Parathyroid adenoma (tissue), 2 donors: ENCODE measurements at regions not wholly inside any gene's neighbourhood (a gene's known extent, or its start where the extent isn't known, plus 50 kb on each side); places are given as distances from the start of the nearest gene placed in this dataset.
A peak's percentile ranks its signal among the peaks of the same experiment; 100 is the strongest.

ENCODE experiments used
- H2AFZ ChIP-seq: fragments of 300-600 bp; sonication (generic); one replicate; pipeline ENCODE4 v1.7.0; 2017; ENCODE audit warnings: antibody characterized with exemption, mild to moderate bottlenecking
- H3K27ac ChIP-seq: fragments of 300-600 bp; sonication (generic); one replicate; pipeline ENCODE4 v1.7.0; 2017
- H3K27me3 ChIP-seq: fragments of 300-600 bp; sonication (generic); one replicate; pipeline ENCODE4 v1.7.0; 2017; ENCODE audit warnings: low read length; ENCODE audit not compliant: control insufficient read depth, insufficient read depth
- H3K36me3 ChIP-seq: fragments of 300-600 bp; sonication (generic); one replicate; pipeline ENCODE4 v1.7.0; 2017; ENCODE audit warnings: low read length; ENCODE audit not compliant: control insufficient read depth, insufficient read depth
- H3K4me1 ChIP-seq: fragments of 300-600 bp; sonication (generic); one replicate; pipeline ENCODE4 v1.7.0; 2017; ENCODE audit warnings: control low read depth
- H3K4me2 ChIP-seq: fragments of 300-600 bp; sonication (generic); one replicate; pipeline ENCODE4 v1.7.0; 2017; ENCODE audit warnings: low read length
- H3K4me3 ChIP-seq: fragments of 300-600 bp; sonication (generic); one replicate; pipeline ENCODE4 v1.7.0; 2017; ENCODE audit warnings: low read depth, low read length
- H3K79me2 ChIP-seq: fragments of 300-600 bp; sonication (generic); one replicate; pipeline ENCODE4 v1.7.0; 2017; ENCODE audit warnings: control low read depth
- H3K9ac ChIP-seq: fragments of 300-600 bp; sonication (generic); one replicate; pipeline ENCODE4 v1.7.0; 2017; ENCODE audit warnings: mild to moderate bottlenecking
- H3K9me3 ChIP-seq: fragments of 300-600 bp; sonication (generic); one replicate; pipeline ENCODE4 v1.7.0; 2017; ENCODE audit warnings: low read length; ENCODE audit not compliant: control insufficient read depth
- CTCF ChIP-seq: fragments of 300-600 bp; sonication (generic); IDR thresholded peaks from one replicate; pipeline ENCODE4 v1.7.0; 2017; ENCODE audit warnings: antibody characterized with exemption, mild to moderate bottlenecking
- donor health status: primary hyperparathyroidism.

GRCh38 chr5:67679184-67679841 is 482.7 kb upstream of the CD180 start:
- TF ChIP-seq CTCF: no peak

GRCh38 chr5:67678594-67678993 is 482.0 kb upstream of the CD180 start:
- no peaks in the 10 kb centered on the region for H3K9me3 ChIP-seq
- H3K36me3 ChIP-seq: no peaks in the 10 kb centered on the region
- H2AFZ ChIP-seq: no peak overlapping the region
- H3K4me2 ChIP-seq: no peak overlapping the region
- H3K27ac ChIP-seq: no peak overlapping the region
- peaks cover 13% of the 10 kb centered on the region for H3K4me1 ChIP-seq
- H3K27me3 ChIP-seq: no peaks in the 10 kb centered on the region
- no peak for TF ChIP-seq CTCF
- no peak overlapping the region for H3K9ac ChIP-seq
- H3K4me3 ChIP-seq: no peak overlapping the region
- no peaks in the 10 kb centered on the region for H3K79me2 ChIP-seq

More at GRCh38 chr5:67679184-67679841, 482.7 kb upstream of the CD180 start:
- no peaks in the 10 kb centered on the region for H3K36me3 ChIP-seq
- H3K9ac ChIP-seq: no peak overlapping the region
- H3K79me2 ChIP-seq: no peaks in the 10 kb centered on the region
- no peaks in the 10 kb centered on the region for H3K9me3 ChIP-seq
- no peaks in the 10 kb centered on the region for H3K27me3 ChIP-seq
- peaks cover 13% of the 10 kb centered on the region for H3K4me1 ChIP-seq
- no peak overlapping the region for H3K27ac ChIP-seq
- H3K4me2 ChIP-seq: no peak overlapping the region
- H2AFZ ChIP-seq: no peak overlapping the region
- H3K4me3 ChIP-seq: no peak overlapping the region

- Histone ChIP-seq H3K27ac (no peak overlapping the region), H3K79me2 (no peaks in the 10 kb centered on the region), H3K36me3 (no peaks in the 10 kb centered on the region), H3K4me3 (no peak overlapping the region), H3K4me1 (peaks cover 13% of the 10 kb centered on the region), H3K4me2 (no peak overlapping the region), H2AFZ (peak overlapping the region; percentile 54), H3K27me3 (no peaks in the 10 kb centered on the region), H3K9ac (no peak overlapping the region), H3K9me3 (no peaks in the 10 kb centered on the region)
- no peak for TF ChIP-seq CTCF
Measured at GRCh38 chr5:67677422-67677970, 480.9 kb upstream of the CD180 start.

GRCh38 chr5:67676863-67677262 is 480.3 kb upstream of the CD180 start:
- H3K9me3 ChIP-seq: no peaks in the 10 kb centered on the region
- no peaks in the 10 kb centered on the region for H3K36me3 ChIP-seq
- TF ChIP-seq CTCF: no peak
- no peak overlapping the region for H2AFZ ChIP-seq
- H3K79me2 ChIP-seq: no peaks in the 10 kb centered on the region
- no peaks in the 10 kb centered on the region for H3K27me3 ChIP-seq
- no peak overlapping the region for H3K9ac ChIP-seq
- no peak overlapping the region for H3K4me3 ChIP-seq
- peaks cover 13% of the 10 kb centered on the region for H3K4me1 ChIP-seq
- no peak overlapping the region for H3K4me2 ChIP-seq
- H3K27ac ChIP-seq: no peak overlapping the region

DNA sequence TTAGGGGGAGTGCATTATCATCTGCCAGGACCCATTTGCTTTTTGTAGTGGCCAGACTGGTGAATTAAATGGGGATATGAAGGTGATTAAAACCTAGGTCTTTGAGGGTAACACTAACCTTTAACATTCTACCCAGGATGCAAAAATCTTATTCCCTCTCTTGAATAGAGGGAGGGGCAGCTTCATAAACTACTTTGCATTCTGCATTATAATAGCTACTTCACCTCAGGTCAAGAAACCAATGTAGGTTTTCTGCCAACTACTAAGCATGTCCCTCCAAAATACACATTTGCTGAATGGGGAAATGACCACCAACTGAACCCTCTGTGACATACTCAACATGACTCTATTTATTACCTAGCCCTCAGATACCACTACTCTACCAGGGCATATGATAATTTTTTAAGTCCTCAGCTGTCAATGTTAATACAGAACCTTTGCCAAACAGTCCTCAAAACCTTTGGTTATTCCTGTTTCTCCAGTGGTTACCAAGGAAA is 477.6 kb upstream of the CD180 start:
- TF ChIP-seq CTCF: no peak
- H3K36me3 ChIP-seq: no peaks in the 10 kb centered on the region

More for the DNA sequence above, 477.6 kb upstream of the CD180 start:
- H3K27ac ChIP-seq: no peak overlapping the region
- H2AFZ ChIP-seq: no peak overlapping the region
- H3K9me3 ChIP-seq: no peaks in the 10 kb centered on the region
- no peaks in the 10 kb centered on the region for H3K79me2 ChIP-seq
- no peak overlapping the region for H3K9ac ChIP-seq
- H3K4me2 ChIP-seq: no peak overlapping the region
- peaks cover 13% of the 10 kb centered on the region for H3K4me1 ChIP-seq
- H3K4me3 ChIP-seq: no peak overlapping the region
- no peaks in the 10 kb centered on the region for H3K27me3 ChIP-seq
